ENCODE measurements at regions not wholly inside any gene's neighbourhood (a gene's known extent, or its start where the extent isn't known, plus 50 kb on each side); places are given as distances from the start of the nearest gene placed in this dataset.

DNA sequence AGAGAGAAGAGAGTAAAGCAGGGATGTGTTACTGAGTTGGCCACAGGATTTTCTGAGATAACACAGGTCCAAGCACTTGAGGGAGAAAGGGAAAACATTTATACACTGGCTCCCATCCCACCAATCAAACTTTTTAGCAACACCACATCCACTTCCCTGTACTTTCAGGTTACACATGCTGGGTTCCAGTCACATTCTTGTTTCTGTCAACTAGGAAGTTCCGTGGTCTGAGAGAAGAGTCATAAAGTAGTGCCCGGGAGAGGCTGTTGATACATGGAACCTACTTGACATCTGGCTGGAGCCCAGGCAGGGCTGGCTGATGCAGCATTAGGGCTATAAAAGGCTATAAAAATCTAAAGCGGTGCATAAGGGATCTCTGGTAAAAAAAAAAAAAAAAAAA is 473.9 kb upstream of the COX7C start:
- TF ChIP-seq EZH2phosphoT487 (IDR thresholded peaks at IDR 0.05; ENCODE audit: borderline replicate concordance) = no peak
- TF ChIP-seq, protein P1, sequence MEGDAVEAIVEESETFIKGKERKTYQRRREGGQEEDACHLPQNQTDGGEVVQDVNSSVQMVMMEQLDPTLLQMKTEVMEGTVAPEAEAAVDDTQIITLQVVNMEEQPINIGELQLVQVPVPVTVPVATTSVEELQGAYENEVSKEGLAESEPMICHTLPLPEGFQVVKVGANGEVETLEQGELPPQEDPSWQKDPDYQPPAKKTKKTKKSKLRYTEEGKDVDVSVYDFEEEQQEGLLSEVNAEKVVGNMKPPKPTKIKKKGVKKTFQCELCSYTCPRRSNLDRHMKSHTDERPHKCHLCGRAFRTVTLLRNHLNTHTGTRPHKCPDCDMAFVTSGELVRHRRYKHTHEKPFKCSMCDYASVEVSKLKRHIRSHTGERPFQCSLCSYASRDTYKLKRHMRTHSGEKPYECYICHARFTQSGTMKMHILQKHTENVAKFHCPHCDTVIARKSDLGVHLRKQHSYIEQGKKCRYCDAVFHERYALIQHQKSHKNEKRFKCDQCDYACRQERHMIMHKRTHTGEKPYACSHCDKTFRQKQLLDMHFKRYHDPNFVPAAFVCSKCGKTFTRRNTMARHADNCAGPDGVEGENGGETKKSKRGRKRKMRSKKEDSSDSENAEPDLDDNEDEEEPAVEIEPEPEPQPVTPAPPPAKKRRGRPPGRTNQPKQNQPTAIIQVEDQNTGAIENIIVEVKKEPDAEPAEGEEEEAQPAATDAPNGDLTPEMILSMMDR (conservative IDR thresholded peaks at IDR 0.05; ENCODE audit: low read length) = no peak
- Histone ChIP-seq H4K20me1 (ENCODE audit: insufficient read depth, low read length, poor library complexity, severe bottlenecking) (no peaks in the 10 kb centered on the region), H3K4me3 (ENCODE audit: low read length, poor library complexity, severe bottlenecking) (no peak overlapping the region), H3K9me3 (ENCODE audit: insufficient read depth, low read depth, low read length) (no peaks in the 10 kb centered on the region), H3F3A (ENCODE audit: low read depth) (no peaks in the 10 kb centered on the region), H3K36me3 (ENCODE audit: insufficient read depth, low read length) (no peaks in the 10 kb centered on the region), H3K9me2 (replicated peaks; ENCODE audit: low read depth, low read length) (no peaks in the 10 kb centered on the region), H2AFZ (ENCODE audit: low read length) (no peak overlapping the region), H3K79me2 (ENCODE audit: insufficient read depth, low read length) (no peaks in the 10 kb centered on the region), H3K4me1 (ENCODE audit: insufficient read depth, low read length, poor library complexity, severe bottlenecking) (no peaks in the 10 kb centered on the region), H3K9ac (ENCODE audit: low read depth, low read length, poor library complexity, severe bottlenecking) (no peak overlapping the region), H3K4me2 (ENCODE audit: low read depth, low read length, poor library complexity, severe bottlenecking) (no peak overlapping the region), H3K27me3 (ENCODE audit: insufficient read depth, low read length, poor library complexity, severe bottlenecking) (no peaks in the 10 kb centered on the region)

DNA sequence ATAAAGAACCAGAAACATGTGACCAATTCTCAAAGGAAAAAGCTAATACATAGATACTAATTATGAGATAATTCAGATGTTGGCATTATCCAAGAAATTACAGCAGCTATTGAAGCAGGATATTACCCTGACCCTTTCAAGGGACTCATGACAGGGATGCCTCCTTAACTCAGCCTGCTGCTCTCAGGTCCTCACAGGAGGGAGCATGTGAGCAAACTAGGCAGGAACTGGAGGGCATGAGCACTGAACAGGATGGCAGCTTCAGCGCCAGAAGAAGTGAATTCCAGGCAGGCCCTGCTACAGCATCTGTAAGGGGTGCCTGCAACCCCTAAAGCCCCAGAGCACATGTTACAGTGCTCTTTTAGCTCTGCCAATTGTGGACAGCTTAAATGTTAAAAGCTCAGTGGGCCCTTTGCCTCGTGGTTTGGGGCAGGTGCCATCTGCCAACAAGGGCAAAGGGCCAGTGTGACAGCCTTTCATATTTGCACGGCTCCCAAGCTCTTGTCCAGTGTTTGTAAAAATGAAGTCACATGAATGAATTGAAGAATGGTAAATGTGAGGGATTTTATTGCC is 464.7 kb upstream of the COX7C start:
- Histone ChIP-seq H3F3A (ENCODE audit: low read depth) (no peaks in the 10 kb centered on the region), H3K27me3 (ENCODE audit: insufficient read depth, low read length, poor library complexity, severe bottlenecking) (no peaks in the 10 kb centered on the region), H3K4me1 (ENCODE audit: insufficient read depth, low read length, poor library complexity, severe bottlenecking) (no peaks in the 10 kb centered on the region), H3K9ac (ENCODE audit: low read depth, low read length, poor library complexity, severe bottlenecking) (no peak overlapping the region), H3K9me3 (ENCODE audit: insufficient read depth, low read depth, low read length) (no peaks in the 10 kb centered on the region), H4K20me1 (ENCODE audit: insufficient read depth, low read length, poor library complexity, severe bottlenecking) (no peaks in the 10 kb centered on the region), H2AFZ (ENCODE audit: low read length) (no peak overlapping the region; the same call in 1 of the 2 replicates), H3K79me2 (ENCODE audit: insufficient read depth, low read length) (no peaks in the 10 kb centered on the region), H3K9me2 (replicated peaks; ENCODE audit: low read depth, low read length) (no peaks in the 10 kb centered on the region), H3K36me3 (ENCODE audit: insufficient read depth, low read length) (no peaks in the 10 kb centered on the region), H3K4me2 (ENCODE audit: low read depth, low read length, poor library complexity, severe bottlenecking) (no peak overlapping the region), H3K4me3 (ENCODE audit: low read length, poor library complexity, severe bottlenecking) (no peak overlapping the region)
- TF ChIP-seq, protein P1 (conservative IDR thresholded peaks at IDR 0.05; ENCODE audit: low read length) = no peak
- TF ChIP-seq EZH2phosphoT487 (IDR thresholded peaks at IDR 0.05; ENCODE audit: borderline replicate concordance) = no peak

DNA sequence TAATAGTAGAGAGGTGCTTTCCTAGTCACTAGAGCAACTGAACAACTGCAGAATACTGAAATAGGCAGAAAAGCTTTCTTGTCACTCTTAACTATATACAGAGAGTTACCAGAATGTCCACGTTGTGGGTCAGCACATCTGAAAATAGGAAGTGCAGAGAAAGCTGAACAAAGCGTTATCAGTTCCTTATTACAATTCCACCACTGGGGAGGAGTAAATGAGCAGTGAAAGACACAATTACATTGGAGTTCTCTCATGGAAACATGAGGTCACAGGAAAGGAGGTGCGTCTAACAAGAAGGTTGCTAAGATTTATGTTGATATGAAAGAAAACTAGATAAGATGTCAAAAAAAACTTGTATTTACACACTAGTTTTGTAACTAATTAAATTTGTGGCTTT is 461.9 kb upstream of the COX7C start:
- H3K79me2 ChIP-seq (ENCODE audit: insufficient read depth, low read length) = no peaks in the 10 kb centered on the region
- no peaks in the 10 kb centered on the region for H3K27me3 ChIP-seq (ENCODE audit: insufficient read depth, low read length, poor library complexity, severe bottlenecking)
- no peak overlapping the region for H3K4me3 ChIP-seq (ENCODE audit: low read length, poor library complexity, severe bottlenecking)
- H3K4me1 ChIP-seq (ENCODE audit: insufficient read depth, low read length, poor library complexity, severe bottlenecking) = no peaks in the 10 kb centered on the region
- TF ChIP-seq EZH2phosphoT487 (IDR thresholded peaks at IDR 0.05; ENCODE audit: borderline replicate concordance) = no peak
- TF ChIP-seq, protein P1 (conservative IDR thresholded peaks at IDR 0.05; ENCODE audit: low read length) = no peak
- no peak overlapping the region for H3K4me2 ChIP-seq (ENCODE audit: low read depth, low read length, poor library complexity, severe bottlenecking)
- H3K9ac ChIP-seq (ENCODE audit: low read depth, low read length, poor library complexity, severe bottlenecking) = no peak overlapping the region
- no peaks in the 10 kb centered on the region for H3K36me3 ChIP-seq (ENCODE audit: insufficient read depth, low read length)
- no peaks in the 10 kb centered on the region for H3F3A ChIP-seq (ENCODE audit: low read depth)
- no peak overlapping the region for H2AFZ ChIP-seq (ENCODE audit: low read length)
- H4K20me1 ChIP-seq (ENCODE audit: insufficient read depth, low read length, poor library complexity, severe bottlenecking) = no peaks in the 10 kb centered on the region
- H3K9me3 ChIP-seq (ENCODE audit: insufficient read depth, low read depth, low read length) = no peaks in the 10 kb centered on the region
- no peaks in the 10 kb centered on the region for H3K9me2 ChIP-seq (replicated peaks; ENCODE audit: low read depth, low read length)

All from Loucy (cell line).